ENCODE measurements at regions not wholly inside any gene's neighbourhood (a gene's known extent, or its start where the extent isn't known, plus 50 kb on each side); places are given as distances from the start of the nearest gene placed in this dataset.

DNA sequence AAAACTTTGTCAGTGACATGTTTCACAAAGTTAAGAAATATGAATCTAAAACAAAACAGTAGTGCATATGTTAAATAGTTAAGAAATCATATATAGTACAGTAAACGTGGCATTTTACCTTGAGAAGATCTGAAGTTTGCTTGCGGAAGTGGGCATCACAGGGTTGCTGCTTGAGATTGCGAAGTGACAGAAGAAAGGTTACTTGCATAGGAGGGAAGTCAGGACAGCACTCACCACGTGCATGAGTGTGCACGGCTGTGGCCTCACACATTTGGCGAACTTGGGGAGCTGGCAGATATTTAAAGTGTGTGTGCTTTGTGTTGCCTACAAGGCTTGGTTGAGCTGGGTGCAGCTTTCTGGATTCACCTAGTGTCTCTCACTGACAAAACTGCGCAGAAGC, 431.5 kb upstream of the ARID1B start:
- no peak for DNase-seq (ENCODE audit: low spot score in 2 of 2)
- TF ChIP-seq POLR2AphosphoS5 (IDR thresholded peaks at IDR 0.05) (no peak), POLR2A (IDR thresholded peaks at IDR 0.05) (no peak)
- TF ChIP-seq, protein P1, sequence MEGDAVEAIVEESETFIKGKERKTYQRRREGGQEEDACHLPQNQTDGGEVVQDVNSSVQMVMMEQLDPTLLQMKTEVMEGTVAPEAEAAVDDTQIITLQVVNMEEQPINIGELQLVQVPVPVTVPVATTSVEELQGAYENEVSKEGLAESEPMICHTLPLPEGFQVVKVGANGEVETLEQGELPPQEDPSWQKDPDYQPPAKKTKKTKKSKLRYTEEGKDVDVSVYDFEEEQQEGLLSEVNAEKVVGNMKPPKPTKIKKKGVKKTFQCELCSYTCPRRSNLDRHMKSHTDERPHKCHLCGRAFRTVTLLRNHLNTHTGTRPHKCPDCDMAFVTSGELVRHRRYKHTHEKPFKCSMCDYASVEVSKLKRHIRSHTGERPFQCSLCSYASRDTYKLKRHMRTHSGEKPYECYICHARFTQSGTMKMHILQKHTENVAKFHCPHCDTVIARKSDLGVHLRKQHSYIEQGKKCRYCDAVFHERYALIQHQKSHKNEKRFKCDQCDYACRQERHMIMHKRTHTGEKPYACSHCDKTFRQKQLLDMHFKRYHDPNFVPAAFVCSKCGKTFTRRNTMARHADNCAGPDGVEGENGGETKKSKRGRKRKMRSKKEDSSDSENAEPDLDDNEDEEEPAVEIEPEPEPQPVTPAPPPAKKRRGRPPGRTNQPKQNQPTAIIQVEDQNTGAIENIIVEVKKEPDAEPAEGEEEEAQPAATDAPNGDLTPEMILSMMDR (IDR thresholded peaks at IDR 0.05), result no peak
- Histone ChIP-seq H3K9me3 (no peaks in the 10 kb centered on the region), H3K27ac (no peak overlapping the region), H3K4me3 (no peak overlapping the region), H3K4me1 (no peaks in the 10 kb centered on the region), H3K36me3 (no peaks in the 10 kb centered on the region), H3K27me3 (no peaks in the 10 kb centered on the region)
- intact Hi-C loops (cut with DNase I; ENCODE audit: low total_unique reads), result no loop called here

DNA sequence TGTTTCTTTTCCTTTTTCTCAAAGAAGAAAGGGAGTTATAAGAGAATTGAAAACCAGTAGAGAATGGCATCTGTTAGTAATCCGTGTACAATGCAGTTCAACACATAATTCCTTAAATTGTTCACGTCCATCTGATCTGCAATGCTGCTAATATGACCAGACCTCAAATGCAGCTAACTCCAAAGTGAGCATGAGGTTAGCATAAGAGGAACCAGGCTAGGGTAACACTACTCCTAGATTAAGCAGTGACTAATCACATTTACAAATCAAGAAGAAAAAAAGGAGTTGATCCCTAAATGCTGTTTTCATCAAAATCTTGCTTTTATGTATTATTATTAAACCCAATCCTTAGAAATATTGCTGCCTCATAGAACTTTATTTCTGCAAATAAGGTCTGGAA, 432.7 kb upstream of the ARID1B start:
- no peak overlapping the region for H3K4me3 ChIP-seq
- H3K27me3 ChIP-seq, result no peaks in the 10 kb centered on the region
- no peak overlapping the region for H3K27ac ChIP-seq
- DNase-seq (ENCODE audit: low spot score in 2 of 2), result no peak
- TF ChIP-seq POLR2AphosphoS5 (IDR thresholded peaks at IDR 0.05) (no peak), POLR2A (IDR thresholded peaks at IDR 0.05) (no peak)
- TF ChIP-seq, protein P1 (IDR thresholded peaks at IDR 0.05), result no peak
- intact Hi-C loops (cut with DNase I; ENCODE audit: low total_unique reads), result no loop called here
- H3K9me3 ChIP-seq, result no peaks in the 10 kb centered on the region
- H3K4me1 ChIP-seq, result no peaks in the 10 kb centered on the region
- H3K36me3 ChIP-seq, result no peaks in the 10 kb centered on the region

DNA sequence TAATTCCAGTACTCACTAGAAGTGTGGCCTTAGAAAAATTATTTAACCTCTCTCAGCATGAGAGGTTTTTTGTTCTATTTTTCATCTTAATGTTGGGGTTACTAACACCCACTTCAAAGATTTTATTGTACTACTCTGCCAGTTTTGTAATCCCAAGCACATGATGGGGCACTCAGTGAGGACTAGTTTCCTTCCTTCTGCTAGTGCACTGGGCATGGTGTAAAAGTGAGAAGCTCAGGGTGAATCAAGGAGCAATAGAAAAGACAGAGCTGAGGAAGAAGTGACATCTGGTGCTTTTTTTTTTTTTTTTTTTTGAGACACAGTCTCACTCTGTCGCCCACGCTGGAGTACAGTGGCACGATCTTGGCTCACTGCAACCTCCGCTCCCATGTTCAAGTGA, 439.4 kb upstream of the ARID1B start:
- intact Hi-C loops (cut with DNase I; ENCODE audit: low total_unique reads), result no loop called here
- no peak for TF ChIP-seq POLR2A (IDR thresholded peaks at IDR 0.05)
- TF ChIP-seq, protein P1 (IDR thresholded peaks at IDR 0.05), result no peak
- no peak for TF ChIP-seq POLR2AphosphoS5 (IDR thresholded peaks at IDR 0.05)
- Histone ChIP-seq H3K36me3 (no peaks in the 10 kb centered on the region), H3K4me1 (no peaks in the 10 kb centered on the region), H3K4me3 (no peak overlapping the region), H3K27ac (no peak overlapping the region), H3K27me3 (no peaks in the 10 kb centered on the region), H3K9me3 (peaks cover 2 to 4% of the 10 kb centered on the region in 2 donors)
- no peak for DNase-seq (ENCODE audit: low spot score in 2 of 2)

DNA sequence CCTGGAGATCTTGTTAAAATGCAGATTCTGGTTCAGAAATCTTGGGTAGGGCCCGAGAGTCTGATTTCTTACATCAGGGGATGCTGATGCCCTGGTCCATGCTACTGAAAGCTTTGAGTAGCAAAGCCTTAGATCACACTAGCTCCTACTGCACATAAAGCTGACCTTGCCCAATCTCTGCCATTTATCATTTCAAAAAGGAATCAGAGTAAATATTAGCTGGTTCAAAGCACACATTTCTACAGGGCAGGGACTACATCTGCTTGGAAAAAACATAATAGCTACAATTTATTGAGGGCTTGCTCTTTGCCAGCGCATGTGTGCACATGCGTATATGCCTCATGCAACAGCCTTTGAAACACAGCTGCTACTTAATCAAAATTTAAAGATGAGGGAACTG, 440.4 kb upstream of the ARID1B start:
- no peak for TF ChIP-seq POLR2A (IDR thresholded peaks at IDR 0.05)
- TF ChIP-seq, protein P1 (IDR thresholded peaks at IDR 0.05), result no peak
- no peak for TF ChIP-seq POLR2AphosphoS5 (IDR thresholded peaks at IDR 0.05)
- peaks cover 11 to 12% of the 10 kb centered on the region in 2 donors for H3K9me3 ChIP-seq
- no peaks in the 10 kb centered on the region for H3K36me3 ChIP-seq
- H3K4me3 ChIP-seq, result no peak overlapping the region
- no peaks in the 10 kb centered on the region for H3K27me3 ChIP-seq
- intact Hi-C loops (cut with DNase I; ENCODE audit: low total_unique reads), result no loop called here
- no peaks in the 10 kb centered on the region for H3K4me1 ChIP-seq
- DNase-seq (ENCODE audit: low spot score in 2 of 2), result no peak
- H3K27ac ChIP-seq, result no peak overlapping the region

DNA sequence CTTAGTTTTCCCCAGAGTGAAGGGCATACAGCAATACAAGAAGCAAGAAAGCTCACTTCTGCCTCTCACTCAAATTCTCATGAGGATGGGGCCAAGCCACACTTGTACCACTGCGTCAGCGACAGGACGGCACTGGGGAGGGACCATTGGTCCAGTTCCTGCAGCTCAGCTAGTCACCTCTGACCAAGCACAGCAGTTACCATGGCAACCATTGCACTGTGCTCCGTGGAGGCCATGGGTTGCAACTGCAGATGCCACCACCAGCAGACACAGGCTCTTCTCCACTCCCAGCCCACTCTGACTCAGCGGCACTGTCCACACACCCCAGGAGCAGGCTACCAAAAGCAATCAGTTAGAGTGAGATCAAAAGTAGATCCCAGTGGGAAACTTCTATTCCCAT, 441.1 kb upstream of the ARID1B start:
- Histone ChIP-seq H3K9me3 (peaks cover 11 to 12% of the 10 kb centered on the region in 2 donors), H3K36me3 (no peaks in the 10 kb centered on the region), H3K4me3 (no peak overlapping the region), H3K4me1 (no peaks in the 10 kb centered on the region), H3K27me3 (no peaks in the 10 kb centered on the region), H3K27ac (no peak overlapping the region)
- DNase-seq (ENCODE audit: low spot score in 2 of 2), result no peak
- intact Hi-C loops (cut with DNase I; ENCODE audit: low total_unique reads), result no loop called here
- TF ChIP-seq, protein P1 (IDR thresholded peaks at IDR 0.05), result no peak
- TF ChIP-seq POLR2AphosphoS5 (IDR thresholded peaks at IDR 0.05), result no peak
- no peak for TF ChIP-seq POLR2A (IDR thresholded peaks at IDR 0.05)

Measured in breast epithelium (tissue), 4 donors.